K562 (cell line): ENCODE measurements at regions not wholly inside any gene's neighbourhood (a gene's known extent, or its start where the extent isn't known, plus 50 kb on each side); places are given as distances from the start of the nearest gene placed in this dataset.

ENCODE experiments used
- ATAC-seq: fragments of 200-7000 bp; cut with Tn5 transposase; 3 replicates; pipeline ENCODE4 v1.9.1; 2020; ENCODE audit warnings: moderate library complexity
- BruUV-seq: library from RNA; stranded (reverse); fragments of 400-500 nt; replicated peaks from 2 replicates; lab custom pipeline; 2021; lab: Mats Ljungman, UMichigan
- CTCF ChIA-PET: fragments of 300-600 bp; formaldehyde crosslinking; extraction: SDS; loops from one replicate; lab custom pipeline; 2021; ENCODE audit warnings: low intra/inter-chr PET ratio; lab: Yijun Ruan, JAX
- POLR2A ChIA-PET: fragments of 300-600, 350-650 bp; sonication (Branson Sonifier 250); formaldehyde crosslinking; extraction: SDS; loops from one replicate; lab custom pipeline; 2021; ENCODE audit warnings: antibody characterized with exemption, inconsistent platforms; lab: Yijun Ruan, JAX
- DNase-seq, 4 experiments: peaks; one replicate each; pipeline versions ENCODE4 v3.0.0 to v3.0.0-alpha.2; 2011 to 2018; ENCODE audit warnings: low spot score in 3 of 4, mixed read lengths in 3 of 4; ENCODE audit errors: extremely low read depth in 1 of 4
- FAIRE-seq: peaks from 2 replicates; lab custom pipeline; 2011; peaks lifted over from hg19 to GRCh38; lab: Jason Lieb, UNC
- H2AFZ ChIP-seq: 2 replicates; pipeline ENCODE4 v1.6.0; 2011; ENCODE audit warnings: low read depth, low read length, control low read depth, inconsistent platforms
- H3K27ac ChIP-seq: fragments of 200-600 bp; 3 replicates; pipeline ENCODE4 v1.8.0; 2011; ENCODE audit warnings: low read depth, mild to moderate bottlenecking, control low read depth, inconsistent platforms, low read length, moderate library complexity, mixed read lengths; ENCODE audit errors: extremely low read depth
- H3K27me3 ChIP-seq, 2 experiments: fragments of 300-600 bp in 1 of 2; 2 replicates in 1 of 2; 3 replicates in 1 of 2; pipeline versions ENCODE4 v1.6.0 to v1.8.0; 2011; ENCODE audit warnings: inconsistent platforms in 2 of 2, low read length in 2 of 2, mild to moderate bottlenecking in 1 of 2, mixed read lengths in 1 of 2, moderate library complexity in 1 of 2; ENCODE audit not compliant: control insufficient read depth in 2 of 2, insufficient read depth in 2 of 2
- H3K36me3 ChIP-seq: fragments of 300-600 bp; 3 replicates; pipeline ENCODE4 v1.8.0; 2011; ENCODE audit warnings: mild to moderate bottlenecking, low read length, inconsistent platforms; ENCODE audit not compliant: control insufficient read depth, insufficient read depth
- H3K4me1 ChIP-seq, 2 experiments: fragments of 200-600 bp in 1 of 2; replicated peaks in 1 of 2; 2 replicates in 1 of 2; 3 replicates in 1 of 2; pipeline versions ENCODE4 v1.5.1 to v1.8.0; 2011; ENCODE audit warnings: inconsistent platforms in 2 of 2, low read length in 2 of 2, mild to moderate bottlenecking in 1 of 2, mixed read lengths in 1 of 2, moderate library complexity in 1 of 2; ENCODE audit not compliant: control insufficient read depth in 2 of 2, insufficient read depth in 2 of 2
- H3K4me2 ChIP-seq: 2 replicates; pipeline ENCODE4 v1.6.1; 2011; ENCODE audit warnings: low read length, control low read depth, inconsistent platforms, mixed read lengths; ENCODE audit not compliant: insufficient read depth
- H3K4me3 ChIP-seq: fragments of 200-600 bp; sonication (generic), shearing (Covaris generic); 2 replicates; pipeline ENCODE4 v1.5.1; 2016; ENCODE audit warnings: control low read depth, inconsistent platforms
- H3K79me2 ChIP-seq: fragments of 200-600 bp; 3 replicates; pipeline ENCODE4 v1.8.0; 2011; ENCODE audit warnings: low read length, inconsistent platforms; ENCODE audit not compliant: control insufficient read depth, insufficient read depth
- H3K9ac ChIP-seq, 2 experiments: 2 replicates each; pipeline versions ENCODE4 v1.6.0 to v1.6.1; 2011; ENCODE audit warnings: low read depth in 2 of 2, low read length in 2 of 2, control low read depth in 1 of 2, inconsistent platforms in 1 of 2, mild to moderate bottlenecking in 1 of 2, mixed read lengths in 1 of 2; ENCODE audit not compliant: insufficient read depth in 1 of 2
- H3K9me1 ChIP-seq: one replicate; pipeline ENCODE4 v1.6.0; 2011; ENCODE audit warnings: inconsistent platforms, mild to moderate bottlenecking, low read length, moderate library complexity; ENCODE audit not compliant: control insufficient read depth, insufficient read depth
- H3K9me3 ChIP-seq: replicated peaks from 2 replicates; pipeline ENCODE4 v1.5.1; 2011; ENCODE audit warnings: low read depth, low read length, inconsistent platforms; ENCODE audit not compliant: control insufficient read depth, insufficient read depth
- H4K20me1 ChIP-seq: replicated peaks from 2 replicates; pipeline ENCODE4 v1.6.1; 2011; ENCODE audit warnings: low read length, inconsistent platforms, mixed read lengths; ENCODE audit not compliant: control insufficient read depth, insufficient read depth
- ARNT ChIP-seq, 2 experiments: fragments of 450-650 bp; IDR thresholded peaks; 2 replicates each; pipeline ENCODE4 v1.6.1; 2016; ENCODE audit warnings: mild to moderate bottlenecking in 1 of 2
- ZNF175 ChIP-seq: fragments of 200-800 bp; sonication (Bioruptor generic); IDR thresholded peaks from 2 replicates; pipeline ENCODE4 v1.6.1; 2016; ENCODE audit warnings: low read depth, mild to moderate bottlenecking, missing genetic modification characterization, missing compliant biosample characterization
- WGBS: fragments of 100-300 bp; shearing (Covaris generic); methylation state at CpG from one replicate; pipeline ENCODE4 v1.1.6; 2016; ENCODE audit warnings: low coverage, mixed read lengths; ENCODE audit not compliant: insufficient coverage; ENCODE audit errors: missing lambda C conversion rate; 5-methylcytosine and 5-hydroxymethylcytosine counted together
- in situ Hi-C: fragments of 300-500 bp; cut with MboI; formaldehyde crosslinking; loops from 4 replicates; pipeline ENCODE4 v1.15.0; 2018; ENCODE audit warnings: inconsistent platforms, mixed read lengths
- intact Hi-C: fragments of 100-400 bp; cut with micrococcal nuclease; formaldehyde crosslinking; loops from 2 replicates; pipeline ENCODE4 v1.14.2; 2022
- TF ChIP-seq, protein P1 (sequence below): fragments of 450-650 bp; conservative IDR thresholded peaks from 2 replicates; pipeline ENCODE4 v1.6.1; 2016; ENCODE audit warnings: missing genetic modification characterization, low read depth, mild to moderate bottlenecking, missing compliant biosample characterization, moderate library complexity

DNA sequence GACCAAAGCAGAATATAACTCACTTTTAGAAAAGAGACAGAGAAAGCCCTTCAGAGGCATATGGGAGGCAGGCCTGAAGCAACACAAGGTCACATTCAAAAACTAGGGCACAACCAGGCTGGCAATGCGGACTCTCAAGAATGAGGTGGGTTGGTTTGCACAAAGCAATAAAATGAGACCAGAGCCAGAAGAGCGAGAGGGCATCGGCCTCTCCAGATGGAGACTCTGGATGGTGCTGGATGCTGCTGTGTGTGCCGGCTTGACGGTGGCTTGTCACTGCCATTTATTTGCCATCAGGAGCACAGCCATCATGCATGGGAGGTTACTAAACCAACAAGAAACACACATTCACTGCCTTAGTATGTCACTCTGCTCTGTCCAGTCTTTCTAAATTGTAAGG is 649.4 kb downstream of the DIAPH3 start:
- Histone ChIP-seq H3K79me2 (no peaks in the 10 kb centered on the region), H3K9me1 (no peaks in the 10 kb centered on the region), H3K27me3 (no peaks in the 10 kb centered on the region), H3K4me2 (no peak overlapping the region), H2AFZ (no peak overlapping the region), H3K9me3 (no peaks in the 10 kb centered on the region), H3K27ac (no peak overlapping the region), H3K36me3 (no peaks in the 10 kb centered on the region), H3K4me3 (no peak overlapping the region), H3K9ac (no peak overlapping the region), H4K20me1 (no peaks in the 10 kb centered on the region), H3K4me1 (no peaks in the 10 kb centered on the region)
- in situ Hi-C loops: no loop called here
- no TSS peak for BruUV-seq
- ATAC-seq (no peak), DNase-seq (no peak), FAIRE-seq (no peak)
- TF ChIP-seq ARNT (IDR thresholded peaks at IDR 0.05): no peak
- ChIA-PET CTCF (no interaction called here), POLR2A (no interaction called here)
- intact Hi-C loops: no loop called here
- WGBS: 28% methylated on average over 4 of the region's 5 CpGs

DNA sequence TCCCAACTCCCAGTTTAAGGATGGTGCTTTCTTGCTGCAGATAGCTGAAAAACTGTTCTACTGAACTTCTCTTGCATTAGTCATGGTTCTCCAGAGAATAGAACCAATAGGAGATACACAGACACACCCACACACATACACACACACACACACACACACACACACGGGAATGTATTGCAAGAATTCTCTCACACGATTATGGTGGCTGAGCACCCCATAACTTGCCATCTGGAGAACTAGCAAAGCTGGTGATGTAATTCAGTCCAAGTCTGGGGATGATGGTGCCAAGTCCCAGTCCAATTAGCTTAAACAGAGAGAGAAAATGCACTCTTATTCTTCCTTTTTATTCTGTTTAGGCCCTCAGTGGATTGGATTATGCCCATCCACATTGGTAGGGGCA is 643.9 kb downstream of the DIAPH3 start:
- 4% methylated on average over 2 of the region's 2 CpGs for WGBS
- BruUV-seq: no TSS peak
- H4K20me1 ChIP-seq: no peaks in the 10 kb centered on the region
- H3K9me1 ChIP-seq: no peaks in the 10 kb centered on the region
- H3K36me3 ChIP-seq: no peaks in the 10 kb centered on the region
- intact Hi-C loops: no loop called here
- no peak for FAIRE-seq
- no peaks in the 10 kb centered on the region for H3K4me1 ChIP-seq
- no peak overlapping the region for H3K9ac ChIP-seq
- ChIA-PET CTCF (no interaction called here), POLR2A (no interaction called here)
- TF ChIP-seq ZNF175 (CRISPR knock-in tag): no peak
- TF ChIP-seq, protein P1, sequence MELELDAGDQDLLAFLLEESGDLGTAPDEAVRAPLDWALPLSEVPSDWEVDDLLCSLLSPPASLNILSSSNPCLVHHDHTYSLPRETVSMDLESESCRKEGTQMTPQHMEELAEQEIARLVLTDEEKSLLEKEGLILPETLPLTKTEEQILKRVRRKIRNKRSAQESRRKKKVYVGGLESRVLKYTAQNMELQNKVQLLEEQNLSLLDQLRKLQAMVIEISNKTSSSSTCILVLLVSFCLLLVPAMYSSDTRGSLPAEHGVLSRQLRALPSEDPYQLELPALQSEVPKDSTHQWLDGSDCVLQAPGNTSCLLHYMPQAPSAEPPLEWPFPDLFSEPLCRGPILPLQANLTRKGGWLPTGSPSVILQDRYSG (tag): no peak
- H3K27ac ChIP-seq: no peak overlapping the region
- no peak for DNase-seq
- no peak overlapping the region for H3K4me3 ChIP-seq
- H3K79me2 ChIP-seq: no peaks in the 10 kb centered on the region
- H2AFZ ChIP-seq: no peak overlapping the region
- H3K27me3 ChIP-seq: no peaks in the 10 kb centered on the region
- no peak for ATAC-seq
- no peak overlapping the region for H3K4me2 ChIP-seq
- H3K9me3 ChIP-seq: no peaks in the 10 kb centered on the region
- in situ Hi-C loops: no loop called here
